Right forelimb (tissue), 1 donor: ENCODE measurements at regions not wholly inside any gene's neighbourhood (a gene's known extent, or its start where the extent isn't known, plus 50 kb on each side); places are given as distances from the start of the nearest gene placed in this dataset.

Experiments used
- DNase-seq: peaks from one replicate; pipeline ENCODE4 v3.0.0-alpha.2; 2018

GRCh38 chr5:56617998-56618397 lies 197.4 kb upstream of the MAP3K1 start:
- DNase-seq, result no peak

GRCh38 chr5:56616454-56617160 lies 198.7 kb upstream of the MAP3K1 start:
- no peak for DNase-seq

- no peak for DNase-seq
These were observed 199.8 kb upstream of the MAP3K1 start for GRCh38 chr5:56615361-56616153.

- no peak for DNase-seq
These were observed 202.6 kb upstream of the MAP3K1 start for GRCh38 chr5:56612759-56613158.

- no peak for DNase-seq
These were observed 203.0 kb upstream of the MAP3K1 start for GRCh38 chr5:56612353-56612752.

GRCh38 chr5:56610093-56610698 lies 205.2 kb upstream of the MAP3K1 start:
- no peak for DNase-seq

- no peak for DNase-seq
These were observed 207.0 kb upstream of the MAP3K1 start for GRCh38 chr5:56608217-56608925.

- DNase-seq, result no peak
These were observed 207.8 kb upstream of the MAP3K1 start for GRCh38 chr5:56607551-56607950.

- no peak for DNase-seq
These were observed 208.3 kb upstream of the MAP3K1 start for GRCh38 chr5:56607074-56607473.

- no peak for DNase-seq
These were observed 209.2 kb upstream of the MAP3K1 start for GRCh38 chr5:56606192-56606591.

GRCh38 chr5:56605231-56605630 lies 210.1 kb upstream of the MAP3K1 start:
- DNase-seq, result no peak

- DNase-seq, result no peak
These were observed 213.7 kb upstream of the MAP3K1 start for GRCh38 chr5:56601641-56602071.

GRCh38 chr5:56598941-56599340 lies 216.4 kb upstream of the MAP3K1 start:
- DNase-seq, result no peak

- no peak for DNase-seq
These were observed 219.2 kb upstream of the MAP3K1 start for GRCh38 chr5:56596155-56596554.

GRCh38 chr5:56595566-56595965 lies 219.8 kb upstream of the MAP3K1 start:
- DNase-seq, result no peak

GRCh38 chr5:56594792-56595191 lies 220.6 kb upstream of the MAP3K1 start:
- no peak for DNase-seq

GRCh38 chr5:56591081-56591480 lies 224.3 kb upstream of the MAP3K1 start:
- no peak for DNase-seq

- DNase-seq, result no peak
These were observed 225.9 kb upstream of the MAP3K1 start for GRCh38 chr5:56589481-56589860.

- peak; percentile 79 for DNase-seq
These were observed 226.5 kb upstream of the MAP3K1 start for GRCh38 chr5:56588636-56589480.

- no peak for DNase-seq
These were observed 227.2 kb upstream of the MAP3K1 start for GRCh38 chr5:56588131-56588487.

GRCh38 chr5:56587381-56588130 lies 227.8 kb upstream of the MAP3K1 start:
- DNase-seq, result no peak
